Keratinocyte (primary cell): ENCODE measurements at regions not wholly inside any gene's neighbourhood (a gene's known extent, or its start where the extent isn't known, plus 50 kb on each side); places are given as distances from the start of the nearest gene placed in this dataset.
A peak's percentile ranks its signal among the peaks of the same experiment; 100 is the strongest.

Experiments
- DNase-seq: peaks from one replicate; pipeline ENCODE4 v3.0.0-alpha.2; 2011; ENCODE audit warnings: low read depth, missing footprints, low spot score
- FAIRE-seq: peaks from 2 replicates; lab custom pipeline; 2011; peaks lifted over from hg19 to GRCh38; lab: Jason Lieb, UNC
- H2AFZ ChIP-seq: 2 replicates; pipeline ENCODE4 v1.6.0; 2012; ENCODE audit warnings: low read length, control low read depth, inconsistent platforms; ENCODE audit not compliant: control insufficient read depth
- H3K27ac ChIP-seq: 2 replicates; pipeline ENCODE4 v1.5.1; 2011; ENCODE audit warnings: low read length; ENCODE audit not compliant: control insufficient read depth, insufficient read depth
- H3K27me3 ChIP-seq: 3 replicates; pipeline ENCODE4 v1.6.0; 2011; ENCODE audit warnings: low read length; ENCODE audit not compliant: control insufficient read depth, insufficient read depth; ENCODE audit errors: extremely low read depth
- H3K36me3 ChIP-seq, 2 experiments: 2 replicates in 1 of 2; 3 replicates in 1 of 2; pipeline ENCODE4 v1.5.1; 2011; ENCODE audit warnings: low read length in 2 of 2, mild to moderate bottlenecking in 1 of 2; ENCODE audit not compliant: control insufficient read depth in 2 of 2, insufficient read depth in 2 of 2; ENCODE audit errors: extremely low read depth in 1 of 2
- H3K4me1 ChIP-seq: 3 replicates; pipeline ENCODE4 v1.5.1; 2011; ENCODE audit warnings: low read length; ENCODE audit not compliant: control insufficient read depth, insufficient read depth; ENCODE audit errors: extremely low read depth
- H3K4me2 ChIP-seq: 3 replicates; pipeline ENCODE4 v1.6.0; 2011; ENCODE audit warnings: low read depth, low read length; ENCODE audit not compliant: control insufficient read depth, insufficient read depth; ENCODE audit errors: extremely low read depth
- H3K4me3 ChIP-seq, 3 experiments: fragments of 200-600 bp in 1 of 3; sonication (generic) in 1 of 3; 2 replicates in 2 of 3; 3 replicates in 1 of 3; pipeline ENCODE4 v1.5.1; 2011 to 2016; ENCODE audit warnings: low read length in 3 of 3, mild to moderate bottlenecking in 3 of 3, control low read depth in 2 of 3, inconsistent platforms in 1 of 3, low read depth in 1 of 3, mixed read lengths in 1 of 3, mixed run types in 1 of 3, moderate library complexity in 1 of 3; ENCODE audit not compliant: control insufficient read depth in 2 of 3, insufficient read depth in 2 of 3; ENCODE audit errors: extremely low read depth in 1 of 3
- H3K79me2 ChIP-seq: 2 replicates; pipeline ENCODE4 v1.6.0; 2012; ENCODE audit warnings: low read length; ENCODE audit not compliant: control insufficient read depth, insufficient read depth
- H3K9ac ChIP-seq: 3 replicates; pipeline ENCODE4 v1.6.0; 2011; ENCODE audit warnings: low read length; ENCODE audit not compliant: control insufficient read depth, insufficient read depth; ENCODE audit errors: extremely low read depth
- H3K9me1 ChIP-seq: 3 replicates; pipeline ENCODE4 v1.6.0; 2011; ENCODE audit warnings: low read length; ENCODE audit not compliant: control insufficient read depth, insufficient read depth; ENCODE audit errors: extremely low read depth
- H3K9me3 ChIP-seq: 2 replicates; pipeline ENCODE4 v1.5.1; 2012; ENCODE audit warnings: low read depth, low read length; ENCODE audit not compliant: control insufficient read depth
- H4K20me1 ChIP-seq: 3 replicates; pipeline ENCODE4 v1.6.0; 2011; ENCODE audit warnings: low read length; ENCODE audit not compliant: control insufficient read depth, insufficient read depth; ENCODE audit errors: extremely low read depth
- EZH2 ChIP-seq: IDR thresholded peaks from one replicate; pipeline ENCODE4 v1.6.1; 2012; ENCODE audit warnings: inconsistent platforms, mild to moderate bottlenecking, low read length, moderate library complexity
- dilution Hi-C: fragments of 300-500 bp; cut with MboI; formaldehyde crosslinking; loops from one replicate; pipeline ENCODE4 v1.7.0; 2020; ENCODE audit warnings: low sequenced_read_pairs; ENCODE audit not compliant: extremely low pct_ligation_motif_present
- TF ChIP-seq, protein P1 (sequence below), 3 experiments: IDR thresholded peaks in 1 of 3; conservative IDR thresholded peaks in 1 of 3; optimal IDR thresholded peaks in 1 of 3; 2 replicates in 2 of 3; 3 replicates in 1 of 3; pipeline versions ENCODE3 to v1.5.1; 2011; ENCODE audit warnings: low read length in 3 of 3, mild to moderate bottlenecking in 3 of 3, moderate library complexity in 2 of 3, control low read depth in 1 of 3, inconsistent platforms in 1 of 3; ENCODE audit not compliant: insufficient read depth in 2 of 3; ENCODE audit errors: extremely low read depth in 1 of 3

DNA sequence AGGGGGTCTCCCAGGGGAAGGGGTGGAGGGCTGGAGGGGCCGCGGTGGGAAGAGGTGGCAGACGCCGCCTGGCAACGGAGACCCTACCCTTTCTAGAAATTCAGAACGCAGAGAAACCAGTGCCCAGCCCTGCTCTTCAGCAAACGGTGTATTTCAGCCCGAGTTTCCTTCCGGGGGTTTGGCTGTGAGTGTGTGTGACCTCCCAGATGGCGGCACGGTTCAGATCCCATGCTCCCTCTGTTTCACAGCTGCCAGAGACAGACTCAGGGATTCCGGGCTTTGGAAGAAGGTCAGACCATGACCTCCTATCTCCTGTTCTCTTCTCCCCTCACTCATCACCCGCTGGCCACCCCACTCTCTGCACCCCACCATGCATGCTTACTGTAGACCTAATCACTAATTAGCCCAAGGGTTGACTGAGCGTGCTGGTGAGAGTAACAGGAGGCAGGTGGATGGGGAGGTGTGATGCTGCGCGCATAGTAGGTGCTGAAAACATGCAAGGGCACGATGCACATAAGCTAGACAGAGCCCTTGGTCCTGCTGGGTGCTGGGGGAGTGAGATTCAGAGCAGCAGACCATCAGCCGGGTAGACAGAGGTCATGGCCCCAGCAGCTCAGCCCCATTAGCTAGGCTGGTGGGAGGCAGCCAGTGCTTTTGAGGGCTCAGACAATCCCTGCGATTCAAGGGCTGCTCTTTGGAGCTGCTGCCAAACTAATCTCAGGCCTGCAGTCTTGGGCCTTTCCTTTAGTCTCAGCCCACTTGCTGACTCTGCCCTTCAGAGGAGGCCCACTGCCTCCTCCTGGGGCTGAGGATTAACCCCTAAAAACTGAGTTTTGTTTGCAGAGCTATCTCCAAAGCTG, 256.5 kb upstream of the CADM1 start:
- Histone ChIP-seq H3K27me3 (peaks cover 4% of the 10 kb centered on the region), H3K4me3 (peak overlapping the region; percentile 46 to 70 (median 64)), H3K36me3 (no peaks in the 10 kb centered on the region), H3K4me1 (peaks cover 18% of the 10 kb centered on the region), H3K27ac (no peak overlapping the region), H3K9me3 (no peaks in the 10 kb centered on the region), H4K20me1 (no peaks in the 10 kb centered on the region), H3K9ac (peak overlapping the region; percentile 64), H3K79me2 (no peaks in the 10 kb centered on the region), H2AFZ (peak overlapping the region; percentile 94), H3K9me1 (no peaks in the 10 kb centered on the region), H3K4me2 (peak overlapping the region; percentile 74)
- FAIRE-seq (no peak), DNase-seq (no peak)
- TF ChIP-seq, protein P1, sequence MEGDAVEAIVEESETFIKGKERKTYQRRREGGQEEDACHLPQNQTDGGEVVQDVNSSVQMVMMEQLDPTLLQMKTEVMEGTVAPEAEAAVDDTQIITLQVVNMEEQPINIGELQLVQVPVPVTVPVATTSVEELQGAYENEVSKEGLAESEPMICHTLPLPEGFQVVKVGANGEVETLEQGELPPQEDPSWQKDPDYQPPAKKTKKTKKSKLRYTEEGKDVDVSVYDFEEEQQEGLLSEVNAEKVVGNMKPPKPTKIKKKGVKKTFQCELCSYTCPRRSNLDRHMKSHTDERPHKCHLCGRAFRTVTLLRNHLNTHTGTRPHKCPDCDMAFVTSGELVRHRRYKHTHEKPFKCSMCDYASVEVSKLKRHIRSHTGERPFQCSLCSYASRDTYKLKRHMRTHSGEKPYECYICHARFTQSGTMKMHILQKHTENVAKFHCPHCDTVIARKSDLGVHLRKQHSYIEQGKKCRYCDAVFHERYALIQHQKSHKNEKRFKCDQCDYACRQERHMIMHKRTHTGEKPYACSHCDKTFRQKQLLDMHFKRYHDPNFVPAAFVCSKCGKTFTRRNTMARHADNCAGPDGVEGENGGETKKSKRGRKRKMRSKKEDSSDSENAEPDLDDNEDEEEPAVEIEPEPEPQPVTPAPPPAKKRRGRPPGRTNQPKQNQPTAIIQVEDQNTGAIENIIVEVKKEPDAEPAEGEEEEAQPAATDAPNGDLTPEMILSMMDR (optimal IDR thresholded peaks at IDR 0.05 in 1 of 3, IDR thresholded peaks at IDR 0.05 in 1 of 3, conservative IDR thresholded peaks at IDR 0.05 in 1 of 3; ENCODE audit: extremely low read depth in 1 of 3, insufficient read depth in 2 of 3, low read length in 3 of 3), result no peak
- no peak for TF ChIP-seq EZH2
- dilution Hi-C loops, result no loop called here

DNA sequence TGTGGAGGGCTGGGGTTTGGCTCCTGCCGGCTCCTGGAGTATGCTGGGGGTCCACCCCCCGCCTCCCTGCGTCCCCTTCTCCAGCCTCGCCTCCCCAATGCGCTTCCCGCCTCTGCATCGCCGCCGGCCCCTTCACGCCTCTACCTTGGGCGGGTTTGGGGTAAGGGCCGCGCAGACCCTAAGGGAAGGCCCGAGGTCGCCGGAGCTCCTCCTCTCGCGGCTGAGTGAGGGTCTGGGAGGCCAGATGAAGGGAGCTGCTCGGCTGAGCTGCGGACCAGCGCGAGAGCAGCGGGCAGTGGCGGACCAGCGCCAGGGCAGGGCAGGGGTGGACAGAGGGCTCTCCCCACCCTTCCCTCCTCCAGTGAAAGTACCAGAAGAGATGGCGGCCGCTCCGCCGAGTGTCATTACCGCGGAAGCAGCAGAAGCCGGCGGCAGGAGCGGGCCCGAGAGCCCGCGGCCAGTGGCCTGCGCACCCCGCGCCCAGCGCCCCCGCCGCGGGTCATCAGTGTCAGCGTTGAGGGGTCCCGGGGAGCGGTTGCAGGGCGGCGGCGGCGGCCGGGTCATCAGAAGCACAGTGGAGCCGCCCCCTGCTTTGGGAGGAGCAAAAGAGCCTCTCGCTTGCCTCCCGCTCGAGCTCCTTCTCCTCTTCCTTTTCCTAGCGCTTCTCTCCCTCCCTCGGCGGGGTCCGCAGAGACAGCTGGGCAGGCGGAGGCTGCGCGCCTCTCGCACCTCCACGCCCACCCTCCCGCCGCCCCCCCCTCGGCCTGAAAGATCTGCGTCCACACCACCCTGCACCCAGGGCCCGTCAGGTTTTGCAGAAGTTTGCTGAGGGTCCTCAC, 255.6 kb upstream of the CADM1 start:
- Histone ChIP-seq H3K27me3 (peaks cover 4% of the 10 kb centered on the region), H4K20me1 (no peaks in the 10 kb centered on the region), H3K4me3 (peak overlapping the region; percentile 46 to 70 (median 64)), H3K9me1 (no peaks in the 10 kb centered on the region), H2AFZ (peak overlapping the region; percentile 94), H3K79me2 (no peaks in the 10 kb centered on the region), H3K27ac (no peak overlapping the region), H3K4me1 (peaks cover 13% of the 10 kb centered on the region), H3K4me2 (peak overlapping the region; percentile 74), H3K9ac (peak overlapping the region; percentile 64), H3K9me3 (no peaks in the 10 kb centered on the region), H3K36me3 (no peaks in the 10 kb centered on the region)
- dilution Hi-C loops, result no loop called here
- FAIRE-seq (no peak), DNase-seq (no peak)
- TF ChIP-seq, protein P1 (optimal IDR thresholded peaks at IDR 0.05 in 1 of 3, IDR thresholded peaks at IDR 0.05 in 1 of 3, conservative IDR thresholded peaks at IDR 0.05 in 1 of 3; ENCODE audit: extremely low read depth in 1 of 3, insufficient read depth in 2 of 3, low read length in 3 of 3), result no peak
